MM.1S (cell line): ENCODE measurements at regions not wholly inside any gene's neighbourhood (a gene's known extent, or its start where the extent isn't known, plus 50 kb on each side); places are given as distances from the start of the nearest gene placed in this dataset.

ENCODE experiments used
- EZH2 ChIP-seq: fragments of 300-600 bp; sonication (generic); optimal IDR thresholded peaks from 2 replicates; pipeline ENCODE3; 2017; ENCODE audit warnings: low read depth, mild to moderate bottlenecking, antibody characterized with exemption, low read length, mixed read lengths
- EZH2phosphoT487 ChIP-seq: fragments of 300-600 bp; sonication (generic); IDR thresholded peaks from 2 replicates; pipeline ENCODE4 v1.6.1; 2018; ENCODE audit warnings: antibody characterized with exemption, low read length
- TF ChIP-seq, protein P1 (sequence below): fragments of 300-600 bp; sonication (generic); IDR thresholded peaks from 2 replicates; pipeline ENCODE4 v1.5.1; 2016; ENCODE audit warnings: antibody characterized with exemption, low read length, mixed read lengths

GRCh38 chr6:110537208-110538123 lies 61.1 kb upstream of the SLC22A16 start:
- TF ChIP-seq, protein P1, sequence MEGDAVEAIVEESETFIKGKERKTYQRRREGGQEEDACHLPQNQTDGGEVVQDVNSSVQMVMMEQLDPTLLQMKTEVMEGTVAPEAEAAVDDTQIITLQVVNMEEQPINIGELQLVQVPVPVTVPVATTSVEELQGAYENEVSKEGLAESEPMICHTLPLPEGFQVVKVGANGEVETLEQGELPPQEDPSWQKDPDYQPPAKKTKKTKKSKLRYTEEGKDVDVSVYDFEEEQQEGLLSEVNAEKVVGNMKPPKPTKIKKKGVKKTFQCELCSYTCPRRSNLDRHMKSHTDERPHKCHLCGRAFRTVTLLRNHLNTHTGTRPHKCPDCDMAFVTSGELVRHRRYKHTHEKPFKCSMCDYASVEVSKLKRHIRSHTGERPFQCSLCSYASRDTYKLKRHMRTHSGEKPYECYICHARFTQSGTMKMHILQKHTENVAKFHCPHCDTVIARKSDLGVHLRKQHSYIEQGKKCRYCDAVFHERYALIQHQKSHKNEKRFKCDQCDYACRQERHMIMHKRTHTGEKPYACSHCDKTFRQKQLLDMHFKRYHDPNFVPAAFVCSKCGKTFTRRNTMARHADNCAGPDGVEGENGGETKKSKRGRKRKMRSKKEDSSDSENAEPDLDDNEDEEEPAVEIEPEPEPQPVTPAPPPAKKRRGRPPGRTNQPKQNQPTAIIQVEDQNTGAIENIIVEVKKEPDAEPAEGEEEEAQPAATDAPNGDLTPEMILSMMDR = no peak
- TF ChIP-seq EZH2 (no peak), EZH2phosphoT487 (no peak)
